ENCODE measurements at regions not wholly inside any gene's neighbourhood (a gene's known extent, or its start where the extent isn't known, plus 50 kb on each side); places are given as distances from the start of the nearest gene placed in this dataset.
"Not testable (repeated sequence)": the region's sequence is repeated elsewhere in the genome, so short reads cannot be mapped to it uniquely, and the experiment has no call there.

GRCh38 chr9:88256216-88256615 lies 117.9 kb upstream of the SPATA31C2 start (continued):
- TF ChIP-seq ZNF462 (CRISPR knock-in tag; IDR thresholded peaks at IDR 0.05) (no peak), STAT1 (IDR thresholded peaks at IDR 0.05; ENCODE audit: unreplicated experiment) (no peak)

GRCh38 chr9:88255806-88256205 lies 117.5 kb upstream of the SPATA31C2 start:
- not testable (repeated sequence) for H3K4me1 ChIP-seq (ENCODE audit: insufficient read depth); H3K27me3 Mint-ChIP-seq (ENCODE audit: insufficient read depth, low read depth, poor library complexity); H3K4me1 Mint-ChIP-seq; H4K20me1 ChIP-seq (replicated peaks; ENCODE audit: insufficient read depth); H3K9me2 ChIP-seq (ENCODE audit: insufficient read depth); H3K27ac ChIP-seq (ENCODE audit: low read depth); H3F3A ChIP-seq (replicated peaks; ENCODE audit: low read depth); DNase-seq (ENCODE audit: low spot score); ATAC-seq; H3K36me3 ChIP-seq (ENCODE audit: insufficient read depth); H3K4me2 ChIP-seq; H3K27ac Mint-ChIP-seq; H3K4me3 ChIP-seq; H3K27me3 ChIP-seq (ENCODE audit: insufficient read depth); H3K4me3 Mint-ChIP-seq; H3K79me2 ChIP-seq (replicated peaks; ENCODE audit: insufficient read depth)
- Mint-ChIP-seq H3K9me3 (peaks cover 31% of the 10 kb centered on the region), H3K36me3 (ENCODE audit: low read depth) (peaks cover 13% of the 10 kb centered on the region)
- peak overlapping the region; percentile 18; the same call in 1 of the 2 replicates for H2AFZ ChIP-seq

- Histone ChIP-seq H4K20me1 (replicated peaks; ENCODE audit: insufficient read depth) (no peaks in the 10 kb centered on the region), H3K4me1 (ENCODE audit: insufficient read depth) (no peaks in the 10 kb centered on the region), H3F3A (replicated peaks; ENCODE audit: low read depth) (no peaks in the 10 kb centered on the region), H3K79me2 (replicated peaks; ENCODE audit: insufficient read depth) (no peaks in the 10 kb centered on the region), H3K27me3 (ENCODE audit: insufficient read depth) (no peaks in the 10 kb centered on the region), H2AFZ (no peak overlapping the region), H3K36me3 (ENCODE audit: insufficient read depth) (no peaks in the 10 kb centered on the region), H3K9me2 (ENCODE audit: insufficient read depth) (peaks cover 21% of the 10 kb centered on the region; the same call in 1 of the 2 replicates), H3K4me2 (no peak overlapping the region), H3K4me3 (no peak overlapping the region), H3K27ac (ENCODE audit: low read depth) (no peak overlapping the region)
- DNase-seq (ENCODE audit: low spot score) (no peak), ATAC-seq (no peak)
- no peaks in the 10 kb centered on the region for H3K27me3 Mint-ChIP-seq (ENCODE audit: insufficient read depth, low read depth, poor library complexity)
- H3K27ac Mint-ChIP-seq = no peak overlapping the region
- no peak overlapping the region for H3K4me3 Mint-ChIP-seq
- peaks cover 41% of the 10 kb centered on the region for H3K9me3 Mint-ChIP-seq
- peaks cover 20% of the 10 kb centered on the region for H3K36me3 Mint-ChIP-seq (ENCODE audit: low read depth)
- no peaks in the 10 kb centered on the region for H3K4me1 Mint-ChIP-seq
- TF ChIP-seq ZNF462 (CRISPR knock-in tag; IDR thresholded peaks at IDR 0.05) (no peak), NANOG (IDR thresholded peaks at IDR 0.05; ENCODE audit: borderline replicate concordance) (no peak), ETS1 (IDR thresholded peaks at IDR 0.05) (no peak)
Measured at GRCh38 chr9:88251903-88252302, 113.6 kb upstream of the SPATA31C2 start.

All from GM23338 (cell line).